ENCODE measurements at regions not wholly inside any gene's neighbourhood (a gene's known extent, or its start where the extent isn't known, plus 50 kb on each side); places are given as distances from the start of the nearest gene placed in this dataset.

GRCh38 chr6:85041376-85041775 is 277.0 kb upstream of the TBX18 start:
- no peaks in the 10 kb centered on the region for H3K9me3 ChIP-seq (replicated peaks in 1 of 3)
- H3K4me1 ChIP-seq (replicated peaks in 1 of 2): no peaks in the 10 kb centered on the region
- H3K4me3 ChIP-seq: no peak overlapping the region
- intact Hi-C loops (cut with DNase I): no loop called here
- H3K36me3 ChIP-seq (replicated peaks in 1 of 2): no peaks in the 10 kb centered on the region
- DNase-seq: no peak
- no peaks in the 10 kb centered on the region for H3K27me3 ChIP-seq
- no peak overlapping the region for H3K27ac ChIP-seq
- no peak for TF ChIP-seq CTCF (IDR thresholded peaks at IDR 0.05)
- no peak for TF ChIP-seq POLR2A (IDR thresholded peaks at IDR 0.05)

GRCh38 chr6:85037221-85037620 is 272.8 kb upstream of the TBX18 start:
- Histone ChIP-seq H3K36me3 (replicated peaks in 1 of 2) (no peaks in the 10 kb centered on the region), H3K27me3 (no peaks in the 10 kb centered on the region), H3K4me3 (no peak overlapping the region), H3K9me3 (replicated peaks in 1 of 3) (no peaks in the 10 kb centered on the region), H3K27ac (no peak overlapping the region), H3K4me1 (replicated peaks in 1 of 2) (no peaks in the 10 kb centered on the region)
- intact Hi-C loops (cut with DNase I): no loop called here
- no peak for TF ChIP-seq CTCF (IDR thresholded peaks at IDR 0.05)
- no peak for TF ChIP-seq POLR2A (IDR thresholded peaks at IDR 0.05)
- DNase-seq: no peak
- 73 to 83% (median 78%) methylated on average over 4 of the region's 4 CpGs for WGBS, 4 donors

GRCh38 chr6:85035766-85036165 is 271.4 kb upstream of the TBX18 start:
- H3K27ac ChIP-seq: no peak overlapping the region
- no peaks in the 10 kb centered on the region for H3K36me3 ChIP-seq (replicated peaks in 1 of 2)
- no peak for TF ChIP-seq CTCF (IDR thresholded peaks at IDR 0.05)
- no peak for TF ChIP-seq POLR2A (IDR thresholded peaks at IDR 0.05)
- no peak overlapping the region for H3K4me3 ChIP-seq
- H3K27me3 ChIP-seq: no peaks in the 10 kb centered on the region
- no peaks in the 10 kb centered on the region for H3K9me3 ChIP-seq (replicated peaks in 1 of 3)
- H3K4me1 ChIP-seq (replicated peaks in 1 of 2): no peaks in the 10 kb centered on the region
- no peak for DNase-seq
- intact Hi-C loops (cut with DNase I): no loop called here
- WGBS, 4 donors: 71 to 91% (median 83%) methylated on average over 1 of the region's 1 CpG

GRCh38 chr6:85033547-85033946 is 269.1 kb upstream of the TBX18 start:
- no peak for TF ChIP-seq CTCF (IDR thresholded peaks at IDR 0.05)
- no peak for TF ChIP-seq POLR2A (IDR thresholded peaks at IDR 0.05)
- H3K9me3 ChIP-seq (replicated peaks in 1 of 3): no peaks in the 10 kb centered on the region
- H3K27me3 ChIP-seq: no peaks in the 10 kb centered on the region
- no peaks in the 10 kb centered on the region for H3K4me1 ChIP-seq (replicated peaks in 1 of 2)
- H3K27ac ChIP-seq: no peak overlapping the region
- intact Hi-C loops (cut with DNase I): no loop called here
- no peak for DNase-seq
- no peaks in the 10 kb centered on the region for H3K36me3 ChIP-seq (replicated peaks in 1 of 2)
- H3K4me3 ChIP-seq: no peak overlapping the region
- 20 to 61% (median 41%) methylated on average over 1 of the region's 1 CpG for WGBS, 4 donors
